Endothelial cell of umbilical vein (primary cell): ENCODE measurements at regions not wholly inside any gene's neighbourhood (a gene's known extent, or its start where the extent isn't known, plus 50 kb on each side); places are given as distances from the start of the nearest gene placed in this dataset.

Source experiments
- BruUV-seq: library from RNA; stranded (reverse); fragments of 400-500 nt; replicated peaks from 2 replicates; lab custom pipeline; 2021; lab: Mats Ljungman, UMichigan
- CTCF ChIA-PET: fragments of 300-600, 350-600 bp; sonication (Branson Sonifier 250); formaldehyde crosslinking; loops from one replicate; lab custom pipeline; 2021; ENCODE audit warnings: antibody characterized with exemption, inconsistent platforms; lab: Charles Lee
- POLR2A ChIA-PET: fragments of 300-600, 350-600 bp; sonication (Branson Sonifier 250); formaldehyde crosslinking; loops from one replicate; lab custom pipeline; 2021; ENCODE audit warnings: antibody characterized with exemption, inconsistent platforms; lab: Charles Lee
- DNase-seq: peaks from one replicate; pipeline ENCODE4 v3.0.0-alpha.2; 2011; ENCODE audit warnings: low read depth, low spot score
- FAIRE-seq: peaks from 2 replicates; lab custom pipeline; 2011; peaks lifted over from hg19 to GRCh38; lab: Jason Lieb, UNC
- H2AFZ ChIP-seq: 2 replicates; pipeline ENCODE4 v1.6.0; 2012; ENCODE audit warnings: low read depth, low read length, control low read depth, inconsistent platforms
- H3K27ac ChIP-seq: 2 replicates; pipeline ENCODE4 v1.5.1; 2011; ENCODE audit warnings: low read depth, mild to moderate bottlenecking, control low read depth, low read length, moderate library complexity; ENCODE audit not compliant: insufficient read depth
- H3K27me3 ChIP-seq, 2 experiments: 2 replicates each; pipeline versions ENCODE4 v1.6.0 to v1.6.1; 2011; ENCODE audit warnings: low read length in 2 of 2, mixed read lengths in 1 of 2; ENCODE audit not compliant: control insufficient read depth in 2 of 2, insufficient read depth in 2 of 2
- H3K36me3 ChIP-seq, 2 experiments: 2 replicates in 1 of 2; 3 replicates in 1 of 2; pipeline ENCODE4 v1.5.1; 2011; ENCODE audit warnings: low read length in 2 of 2, mild to moderate bottlenecking in 1 of 2, moderate library complexity in 1 of 2; ENCODE audit not compliant: control insufficient read depth in 2 of 2, insufficient read depth in 2 of 2; ENCODE audit errors: extremely low read depth in 1 of 2
- H3K4me1 ChIP-seq: 3 replicates; pipeline ENCODE4 v1.5.1; 2011; ENCODE audit warnings: mild to moderate bottlenecking, low read length; ENCODE audit not compliant: control insufficient read depth, insufficient read depth; ENCODE audit errors: extremely low read depth
- H3K4me2 ChIP-seq: 2 replicates; pipeline ENCODE4 v1.6.1; 2011; ENCODE audit warnings: low read length, control low read depth, mixed read lengths; ENCODE audit not compliant: insufficient read depth
- H3K4me3 ChIP-seq, 3 experiments: fragments of 200-600 bp in 1 of 3; sonication (generic), shearing (Covaris generic) in 1 of 3; replicated peaks in 1 of 3; 2 replicates each; pipeline ENCODE4 v1.5.1; 2011 to 2016; ENCODE audit warnings: control low read depth in 3 of 3, low read length in 3 of 3, mild to moderate bottlenecking in 2 of 3, inconsistent platforms in 1 of 3, low read depth in 1 of 3, moderate library complexity in 1 of 3; ENCODE audit not compliant: insufficient read depth in 1 of 3
- H3K79me2 ChIP-seq: 2 replicates; pipeline ENCODE4 v1.6.0; 2012; ENCODE audit warnings: low read length, inconsistent platforms; ENCODE audit not compliant: control insufficient read depth, insufficient read depth
- H3K9ac ChIP-seq: replicated peaks from 2 replicates; pipeline ENCODE3; 2011; ENCODE audit warnings: low read length, control low read depth; ENCODE audit not compliant: insufficient read depth; ENCODE audit errors: extremely low read depth
- H3K9me1 ChIP-seq: replicated peaks from 3 replicates; pipeline ENCODE4 v1.6.0; 2011; ENCODE audit warnings: mild to moderate bottlenecking, low read length; ENCODE audit not compliant: control insufficient read depth, insufficient read depth; ENCODE audit errors: extremely low read depth
- H3K9me3 ChIP-seq: replicated peaks from 2 replicates; pipeline ENCODE4 v1.5.1; 2012; ENCODE audit warnings: low read length, inconsistent platforms; ENCODE audit not compliant: control insufficient read depth, insufficient read depth
- H4K20me1 ChIP-seq: replicated peaks from 2 replicates; pipeline ENCODE3; 2011; ENCODE audit warnings: mild to moderate bottlenecking, low read length; ENCODE audit not compliant: control insufficient read depth, insufficient read depth; ENCODE audit errors: extremely low read depth
- CTCF ChIP-seq, 2 donors: IDR thresholded peaks; 1 replicate in 1 of 2; 2 replicates in 1 of 2; pipeline ENCODE4 v1.5.1; 2011; ENCODE audit warnings: low read length in 2 of 2, mild to moderate bottlenecking in 2 of 2, moderate library complexity in 2 of 2, control low read depth in 1 of 2, inconsistent platforms in 1 of 2, low read depth in 1 of 2; ENCODE audit not compliant: insufficient read depth in 1 of 2; ENCODE audit errors: extremely low read depth in 1 of 2
- EZH2 ChIP-seq: IDR thresholded peaks from 2 replicates; pipeline ENCODE4 v1.6.1; 2012; ENCODE audit warnings: borderline replicate concordance, low read depth, mild to moderate bottlenecking, moderate library complexity, low read length, inconsistent platforms; ENCODE audit not compliant: severe bottlenecking
- FOS ChIP-seq: IDR thresholded peaks from 2 replicates; pipeline ENCODE4 v1.6.1; 2011; ENCODE audit warnings: mild to moderate bottlenecking, low read length, moderate library complexity, borderline replicate concordance; ENCODE audit not compliant: insufficient read depth
- GATA2 ChIP-seq: IDR thresholded peaks from 2 replicates; pipeline ENCODE4 v1.7.0; 2011; ENCODE audit warnings: low read depth, mild to moderate bottlenecking, moderate library complexity, mixed read lengths, low read length; ENCODE audit not compliant: insufficient read length, insufficient read depth
- JUN ChIP-seq: IDR thresholded peaks from 2 replicates; pipeline ENCODE4 v1.6.1; 2011; ENCODE audit warnings: borderline replicate concordance, low read depth; ENCODE audit not compliant: insufficient read length, insufficient read depth
- MAX ChIP-seq: IDR thresholded peaks from 2 replicates; pipeline ENCODE4 v1.6.1; 2011; ENCODE audit not compliant: insufficient read depth, insufficient read length
- MYC ChIP-seq: IDR thresholded peaks from one replicate; pipeline ENCODE4 v1.6.1; 2011; ENCODE audit warnings: mild to moderate bottlenecking, low read depth, low read length
- POLR2A ChIP-seq: IDR thresholded peaks from 2 replicates; pipeline ENCODE4 v1.6.1; 2012; ENCODE audit warnings: low read depth, mild to moderate bottlenecking, control low read depth, low read length
- POLR2AphosphoS5 ChIP-seq: IDR thresholded peaks from 2 replicates; pipeline ENCODE4 v1.6.1; 2012; ENCODE audit warnings: low read depth, mild to moderate bottlenecking, control low read depth, low read length, moderate library complexity; ENCODE audit not compliant: insufficient read depth
- dilution Hi-C: fragments of 300-500 bp; cut with MboI; formaldehyde crosslinking; loops from one replicate; pipeline ENCODE4 v1.15.0; 2019; ENCODE audit warnings: low sequenced_read_pairs; ENCODE audit not compliant: extremely low pct_ligation_motif_present
- intact Hi-C: fragments of 100-400 bp; cut with micrococcal nuclease; formaldehyde crosslinking; loops from one replicate; pipeline ENCODE4 v1.10.0; 2022

GRCh38 chr2:52558265-52558664, 1209.3 kb upstream of the CHAC2 start:
- Histone ChIP-seq H3K9ac (no peak overlapping the region), H3K79me2 (no peaks in the 10 kb centered on the region), H3K4me2 (no peak overlapping the region), H3K27ac (no peak overlapping the region), H3K9me3 (no peaks in the 10 kb centered on the region), H3K4me3 (no peak overlapping the region), H3K27me3 (no peaks in the 10 kb centered on the region), H3K9me1 (no peaks in the 10 kb centered on the region), H3K36me3 (no peaks in the 10 kb centered on the region), H3K4me1 (no peaks in the 10 kb centered on the region), H2AFZ (no peak overlapping the region), H4K20me1 (no peaks in the 10 kb centered on the region)
- intact Hi-C loops (no loop called here), dilution Hi-C loops (no loop called here)
- no TSS peak for BruUV-seq
- no peak for DNase-seq
- no peak for FAIRE-seq
- POLR2A ChIA-PET = no interaction called here
- CTCF ChIA-PET = no interaction called here
- TF ChIP-seq EZH2 = no peak
- no peak for TF ChIP-seq GATA2
- no peak for TF ChIP-seq MYC
- TF ChIP-seq JUN = no peak
- TF ChIP-seq POLR2A = no peak
- no peak for TF ChIP-seq POLR2AphosphoS5

GRCh38 chr2:52542297-52542696, 1225.3 kb upstream of the CHAC2 start:
- Histone ChIP-seq H3K9ac (no peak overlapping the region), H3K9me1 (no peaks in the 10 kb centered on the region), H3K4me1 (no peaks in the 10 kb centered on the region), H3K79me2 (no peaks in the 10 kb centered on the region), H4K20me1 (no peaks in the 10 kb centered on the region), H3K27me3 (no peaks in the 10 kb centered on the region), H3K36me3 (no peaks in the 10 kb centered on the region), H3K9me3 (no peaks in the 10 kb centered on the region), H3K4me3 (no peak overlapping the region), H3K4me2 (no peak overlapping the region), H3K27ac (no peak overlapping the region), H2AFZ (no peak overlapping the region)
- intact Hi-C loops = no loop called here
- CTCF ChIA-PET = no interaction called here
- no peak for DNase-seq
- FAIRE-seq = no peak
- POLR2A ChIA-PET = no interaction called here
- TF ChIP-seq FOS (no peak), POLR2AphosphoS5 (no peak), JUN (no peak), MYC (no peak), CTCF (IDR thresholded peaks at IDR 0.05; ENCODE audit: extremely low read depth in 1 of 2, insufficient read depth in 1 of 2, low read depth in 1 of 2, low read length in 2 of 2) (no peak), POLR2A (no peak), GATA2 (no peak), MAX (no peak), EZH2 (no peak)
- dilution Hi-C loops = no loop called here
- no TSS peak for BruUV-seq
